Heart left ventricle (tissue), 16 donors: ENCODE measurements at regions not wholly inside any gene's neighbourhood (a gene's known extent, or its start where the extent isn't known, plus 50 kb on each side); places are given as distances from the start of the nearest gene placed in this dataset.

Experiments used
- ATAC-seq, 4 donors: fragments of 200-7000 bp; cut with Tn5 transposase; one replicate each; pipeline ENCODE4 v1.9.1; 2020 to 2022; ENCODE audit warnings: moderate library complexity in 4 of 4, mild to moderate bottlenecking in 3 of 4, moderate number of reproducible peaks in 1 of 4
- DNase-seq, 5 donors: peaks; one replicate each; pipeline ENCODE4 v3.0.0-alpha.2; 2020
- H3K27ac ChIP-seq, 12 donors: fragments of 200-600 bp; sonication (generic) in 4 of 12; one replicate each; pipeline versions ENCODE4 v1.5.0 to v1.8.0; 2016 to 2022; ENCODE audit warnings: mild to moderate bottlenecking in 2 of 12
- H3K27me3 ChIP-seq, 9 donors: fragments of 200-600 bp; sonication (generic) in 2 of 9; one replicate each; pipeline versions ENCODE4 v1.5.1 to v1.8.0; 2016 to 2022; ENCODE audit warnings: mild to moderate bottlenecking in 3 of 9
- H3K36me3 ChIP-seq, 9 donors: fragments of 200-600 bp; sonication (generic) in 2 of 9; one replicate each; pipeline versions ENCODE4 v1.5.0 to v1.8.0; 2018 to 2022; ENCODE audit warnings: mild to moderate bottlenecking in 2 of 9
- H3K4me1 ChIP-seq, 12 donors: fragments of 200-600 bp; sonication (generic) in 4 of 12; one replicate each; pipeline versions ENCODE4 v1.5.0 to v1.8.0; 2016 to 2022; ENCODE audit warnings: mild to moderate bottlenecking in 3 of 12
- H3K4me3 ChIP-seq, 12 donors: fragments of 200-600 bp; sonication (generic) in 4 of 12; one replicate each; pipeline versions ENCODE4 v1.5.0 to v1.8.0; 2017 to 2022; ENCODE audit warnings: mild to moderate bottlenecking in 9 of 12, moderate library complexity in 4 of 12
- H3K9me3 ChIP-seq, 12 donors: fragments of 200-600 bp; sonication (generic) in 4 of 12; one replicate each; pipeline versions ENCODE4 v1.5.0 to v1.8.0; 2016 to 2022; ENCODE audit warnings: mild to moderate bottlenecking in 1 of 12
- POLR2A ChIP-seq, 2 donors: fragments of 450-650 bp; IDR thresholded peaks; one replicate each; pipeline ENCODE4 v1.6.1; 2017; ENCODE audit warnings: antibody characterized with exemption in 2 of 2, mild to moderate bottlenecking in 2 of 2, moderate library complexity in 2 of 2
- WGBS, 4 donors: extraction: QIAGEN DNeasy Blood & Tissue Kit in 2 of 4; methylation state at CpG; one replicate each; pipeline versions ENCODE4 v1.1.5 to v1.1.7; 2013 to 2018; 5-methylcytosine and 5-hydroxymethylcytosine counted together
- intact Hi-C, 10 donors: fragments of 100-400 bp; cut with DNase I; formaldehyde crosslinking; loops; one replicate each; pipeline versions ENCODE4 v1.11.1 to v1.14.2; 2022
- TF ChIP-seq, protein P1 (sequence below), 12 donors: fragments of 200-600 bp; sonication (generic) in 4 of 12; IDR thresholded peaks; one replicate each; pipeline versions ENCODE4 v1.5.0 to v1.8.0; 2018 to 2022; ENCODE audit warnings: antibody characterized with exemption in 12 of 12, mild to moderate bottlenecking in 5 of 12
- donor health status: ischemic (EF 13 %, LVEDD 7.1; RV severe dilation, severe dysfunction).
- donor health status: healthy with polysubstance abuse.
- donor health status: DM: no; HTN: yes; CAD: no.
- donor health status: DM: no; HTN: no; CAD: no.
- donor health status: ischemic (EF 25% LVEDD 6.9; RV normal size, moderate dysfunction).
- donor health status: ischemic (EF 25% LVEDD 5.7; RV mildly dilated, moderate dysfunction).
- donor health status: healthy.
- donor health status: DM: yes; HTN: yes; CAD: no.
- donor health status: ischemic (EF 35%, LVEDD 5.7; RV mildly dilated, moderate dysfunction).
- donor health status: nonischemic (EF 11% LVEDD 7.7; RV severe dilation, severe dysfunction).
- donor health status: DM: yes; HTN: yes; CAD: no.
- donor health status: PGD.
- donor health status: ischemic (EF 29% LVEDD 5.4; RV normal size, mild dysfunction).
- donor health status: nonischemic (EF 23%, LVEDD 6.1; RV moderate dilation, normal function).

DNA sequence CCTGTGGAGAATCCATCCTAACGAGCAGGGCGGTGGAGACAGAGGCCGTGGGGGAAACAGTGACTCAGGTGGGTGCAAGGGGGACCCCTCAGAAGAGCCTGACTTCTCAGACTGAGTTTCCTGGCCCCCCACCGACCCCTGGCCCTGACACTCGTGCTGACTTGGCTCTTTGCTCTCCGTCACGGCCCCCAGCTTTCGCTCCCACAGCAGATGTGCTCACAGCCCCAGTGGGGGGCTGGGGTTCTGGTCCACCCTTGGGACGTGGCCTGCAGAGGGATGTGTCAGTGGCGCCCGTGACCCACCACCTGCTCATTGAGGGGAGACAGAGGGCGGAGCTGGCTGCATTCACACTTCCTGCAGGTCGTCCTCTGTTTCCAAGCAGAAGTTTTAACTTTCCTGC lies 62.9 kb upstream of the IRX4 start:
- peak in 1 of 5 donors; percentile 37 for DNase-seq
- intact Hi-C loops: loop anchor here in 4 of 10 donors (5.0 to 10.0 kb wide), 5 partner anchors 58 to 143 kb away; partner anchors contain the start of genes NDUFS6 (in 3 of the 4) and IRX4 (in 1 of the 4)
- WGBS, 4 donors: 78 to 84% (median 80%) methylated on average over 8 to 13 of the region's 13 CpGs
- TF ChIP-seq, protein P1, sequence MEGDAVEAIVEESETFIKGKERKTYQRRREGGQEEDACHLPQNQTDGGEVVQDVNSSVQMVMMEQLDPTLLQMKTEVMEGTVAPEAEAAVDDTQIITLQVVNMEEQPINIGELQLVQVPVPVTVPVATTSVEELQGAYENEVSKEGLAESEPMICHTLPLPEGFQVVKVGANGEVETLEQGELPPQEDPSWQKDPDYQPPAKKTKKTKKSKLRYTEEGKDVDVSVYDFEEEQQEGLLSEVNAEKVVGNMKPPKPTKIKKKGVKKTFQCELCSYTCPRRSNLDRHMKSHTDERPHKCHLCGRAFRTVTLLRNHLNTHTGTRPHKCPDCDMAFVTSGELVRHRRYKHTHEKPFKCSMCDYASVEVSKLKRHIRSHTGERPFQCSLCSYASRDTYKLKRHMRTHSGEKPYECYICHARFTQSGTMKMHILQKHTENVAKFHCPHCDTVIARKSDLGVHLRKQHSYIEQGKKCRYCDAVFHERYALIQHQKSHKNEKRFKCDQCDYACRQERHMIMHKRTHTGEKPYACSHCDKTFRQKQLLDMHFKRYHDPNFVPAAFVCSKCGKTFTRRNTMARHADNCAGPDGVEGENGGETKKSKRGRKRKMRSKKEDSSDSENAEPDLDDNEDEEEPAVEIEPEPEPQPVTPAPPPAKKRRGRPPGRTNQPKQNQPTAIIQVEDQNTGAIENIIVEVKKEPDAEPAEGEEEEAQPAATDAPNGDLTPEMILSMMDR (IDR thresholded peaks at IDR 0.05): no peak
- TF ChIP-seq POLR2A (IDR thresholded peaks at IDR 0.05): no peak
- Histone ChIP-seq H3K27ac (peak overlapping the region in 2 of 12 donors; percentile 87 to 93), H3K9me3 (no peaks in the 10 kb centered on the region), H3K4me3 (no peak overlapping the region), H3K36me3 (no peaks in the 10 kb centered on the region), H3K4me1 (peaks cover 0 to 36% (median 18%) of the 10 kb centered on the region in 12 donors), H3K27me3 (peaks cover 0 to 3% (median 0%) of the 10 kb centered on the region in 9 donors)
- ATAC-seq: no peak

DNA sequence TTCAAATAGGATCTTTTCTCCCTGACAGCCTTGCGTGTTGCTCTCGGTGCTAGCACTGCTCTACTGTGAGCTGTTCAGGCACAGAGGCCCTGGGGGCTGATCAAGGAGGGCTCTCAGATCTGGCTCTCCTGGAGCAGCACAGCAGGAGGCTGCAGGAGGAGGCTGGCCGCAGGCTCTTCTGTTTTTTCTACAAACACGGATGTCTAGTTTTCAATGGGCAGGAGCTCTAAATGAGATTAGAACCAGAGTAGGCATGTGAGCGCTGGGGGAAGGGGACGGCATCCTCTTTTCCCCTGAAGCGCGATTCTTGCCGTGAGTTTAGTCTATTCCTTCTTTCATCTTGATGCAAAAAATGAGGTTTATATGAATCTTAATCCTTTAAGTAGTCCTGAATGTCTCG lies 61.7 kb upstream of the IRX4 start:
- Histone ChIP-seq H3K27me3 (peaks cover 0 to 3% (median 0%) of the 10 kb centered on the region in 9 donors), H3K9me3 (no peaks in the 10 kb centered on the region), H3K4me1 (peaks cover 0 to 32% (median 17%) of the 10 kb centered on the region in 12 donors), H3K4me3 (no peak overlapping the region), H3K27ac (no peak overlapping the region), H3K36me3 (no peaks in the 10 kb centered on the region)
- TF ChIP-seq, protein P1 (IDR thresholded peaks at IDR 0.05): no peak
- no peak for TF ChIP-seq POLR2A (IDR thresholded peaks at IDR 0.05)
- DNase-seq (no peak), ATAC-seq (no peak)
- 72 to 81% (median 77%) methylated on average over 10 of the region's 10 CpGs for WGBS, 4 donors
- intact Hi-C loops: loop anchor here in 2 of 10 donors (10.0 kb wide), 2 partner anchors 60 to 140 kb away; partner anchors contain the start of genes IRX4 (in 1 of the 2) and NDUFS6 (in 1 of the 2)

DNA sequence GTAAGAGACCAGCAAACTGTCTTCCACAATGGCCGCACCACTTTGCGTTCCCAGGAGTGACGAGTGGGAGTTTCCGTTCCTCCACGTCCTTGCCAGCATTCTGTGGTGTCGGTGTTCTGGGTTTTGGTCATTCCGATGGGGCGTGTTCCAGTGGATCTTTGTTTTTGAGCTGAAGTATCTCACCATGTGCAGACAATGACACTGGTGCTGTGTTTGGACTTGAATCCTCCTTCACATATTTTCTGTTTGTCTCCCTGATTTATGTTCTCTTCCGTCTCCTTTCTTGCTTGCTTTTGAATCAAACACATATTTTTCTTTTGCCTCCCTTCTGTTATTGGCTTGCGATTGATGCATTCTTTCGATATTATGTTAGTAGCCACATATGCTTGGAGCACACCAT lies 60.8 kb upstream of the IRX4 start:
- Histone ChIP-seq H3K27me3 (peaks cover 0 to 3% (median 0%) of the 10 kb centered on the region in 9 donors), H3K27ac (no peak overlapping the region), H3K9me3 (no peaks in the 10 kb centered on the region), H3K36me3 (no peaks in the 10 kb centered on the region), H3K4me1 (peaks cover 0 to 23% (median 11%) of the 10 kb centered on the region in 12 donors), H3K4me3 (no peak overlapping the region)
- 87 to 90% (median 88%) methylated on average over 11 of the region's 11 CpGs for WGBS, 4 donors
- intact Hi-C loops: loop anchor here in 2 of 10 donors (10.0 kb wide), 2 partner anchors 59 to 139 kb away; partner anchors contain the start of genes IRX4 (in 1 of the 2) and NDUFS6 (in 1 of the 2)
- no peak for ATAC-seq
- TF ChIP-seq, protein P1 (IDR thresholded peaks at IDR 0.05): no peak
- TF ChIP-seq POLR2A (IDR thresholded peaks at IDR 0.05): no peak
- no peak for DNase-seq

DNA sequence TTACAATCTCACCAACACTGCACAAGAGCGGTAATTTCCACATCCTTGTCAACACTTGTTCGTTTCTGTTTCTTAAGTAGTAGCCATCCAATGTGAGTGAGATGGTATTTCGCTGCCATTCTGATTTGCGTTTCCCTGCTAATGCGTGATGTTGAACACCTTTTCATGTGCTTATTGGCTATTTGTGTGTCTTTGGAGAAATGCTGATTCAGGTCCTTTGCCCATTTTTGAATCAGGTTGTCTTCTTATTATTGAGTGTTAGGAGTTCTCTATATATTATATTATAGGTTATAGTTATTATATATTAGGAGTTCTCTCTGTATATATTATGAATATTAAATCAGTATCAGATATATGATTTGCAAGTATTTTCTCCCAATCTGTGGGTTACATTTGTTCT lies 59.9 kb upstream of the IRX4 start:
- ATAC-seq (no peak), DNase-seq (no peak)
- WGBS, 4 donors: 83 to 96% (median 92%) methylated on average over 5 of the region's 5 CpGs
- peaks cover 0 to 19% (median 6%) of the 10 kb centered on the region in 12 donors for H3K4me1 ChIP-seq
- peaks cover 0 to 3% (median 0%) of the 10 kb centered on the region in 9 donors for H3K27me3 ChIP-seq
- no peaks in the 10 kb centered on the region for H3K36me3 ChIP-seq
- TF ChIP-seq, protein P1 (IDR thresholded peaks at IDR 0.05): no peak
- TF ChIP-seq POLR2A (IDR thresholded peaks at IDR 0.05): no peak
- no peak overlapping the region for H3K4me3 ChIP-seq
- H3K9me3 ChIP-seq: no peaks in the 10 kb centered on the region
- H3K27ac ChIP-seq: no peak overlapping the region
- intact Hi-C loops: loop anchor here in 2 of 10 donors (10.0 kb wide), 2 partner anchors 58 to 138 kb away; partner anchors contain the start of genes IRX4 (in 1 of the 2) and NDUFS6 (in 1 of the 2)
